Psoas muscle (tissue), 7 donors: ENCODE measurements at regions not wholly inside any gene's neighbourhood (a gene's known extent, or its start where the extent isn't known, plus 50 kb on each side); places are given as distances from the start of the nearest gene placed in this dataset.
A peak's percentile ranks its signal among the peaks of the same experiment; 100 is the strongest.

Experiments
- ATAC-seq, 4 donors: fragments of 200-7000 bp; cut with Tn5 transposase; one replicate each; pipeline ENCODE4 v1.9.1; 2020; ENCODE audit warnings: moderate library complexity in 3 of 4, mild to moderate bottlenecking in 2 of 4
- DNase-seq, 2 donors: peaks; one replicate each; pipeline ENCODE4 v3.0.0-alpha.2; 2020
- H3K27ac ChIP-seq: fragments of 200-600 bp; one replicate; pipeline ENCODE4 v1.8.0; 2022
- H3K27me3 ChIP-seq, 3 donors: fragments of 200-600 bp in 1 of 3; one replicate each; pipeline versions ENCODE4 v1.6.1 to v1.8.0; 2013 to 2022; ENCODE audit warnings: low read length in 2 of 3, mild to moderate bottlenecking in 2 of 3, moderate library complexity in 1 of 3; ENCODE audit not compliant: insufficient read depth in 3 of 3
- H3K36me3 ChIP-seq, 2 donors: fragments of 200-600 bp in 1 of 2; one replicate each; pipeline versions ENCODE4 v1.6.1 to v1.8.0; 2013 to 2022; ENCODE audit warnings: low read depth in 1 of 2, mild to moderate bottlenecking in 1 of 2, moderate library complexity in 1 of 2; ENCODE audit not compliant: insufficient read depth in 1 of 2
- H3K4me1 ChIP-seq: fragments of 200-600 bp; one replicate; pipeline ENCODE4 v1.8.0; 2022
- H3K4me3 ChIP-seq: fragments of 200-600 bp; one replicate; pipeline ENCODE4 v1.8.0; 2022; ENCODE audit warnings: mild to moderate bottlenecking
- H3K9me3 ChIP-seq: fragments of 200-600 bp; one replicate; pipeline ENCODE4 v1.8.0; 2022
- CTCF ChIP-seq: fragments of 200-600 bp; IDR thresholded peaks from one replicate; pipeline ENCODE4 v1.8.0; 2022; ENCODE audit warnings: antibody characterized with exemption
- WGBS, 3 donors: extraction: QIAGEN DNeasy Blood & Tissue Kit; methylation state at CpG; one replicate each; pipeline versions ENCODE4 v1.1.6 to v1.1.7; 2013; 5-methylcytosine and 5-hydroxymethylcytosine counted together
- intact Hi-C, 2 donors: fragments of 100-400 bp; cut with DNase I; formaldehyde crosslinking; loops; one replicate each; pipeline versions ENCODE4 v1.11.0 to v1.14.2; 2022
- donor health status: healthy with polysubstance abuse.
- donor health status: DM: no; HTN: no; CAD: no; lungs with moderate emphysema.
- donor health status: Bipolar disorder and iron deficiency.
- donor health status: healthy.
- donor health status: DM: yes; HTN: yes; CAD: no.
- donor health status: DM: no; HTN: no; CAD: no.
- donor health status: DM: yes; HTN: yes; CAD: no.

GRCh38 chr5:68028131-68028727 lies 187.3 kb upstream of the PIK3R1 start:
- intact Hi-C loops: no loop called here
- no peak overlapping the region for H3K4me3 ChIP-seq
- no peak for TF ChIP-seq CTCF
- no peak overlapping the region for H3K27ac ChIP-seq
- DNase-seq (no peak), ATAC-seq (no peak)
- no peaks in the 10 kb centered on the region for H3K9me3 ChIP-seq
- H3K27me3 ChIP-seq: no peaks in the 10 kb centered on the region
- WGBS, 3 donors: 86 to 87% (median 87%) methylated on average over 2 of the region's 2 CpGs
- no peaks in the 10 kb centered on the region for H3K36me3 ChIP-seq
- H3K4me1 ChIP-seq: peaks cover 8% of the 10 kb centered on the region

- intact Hi-C loops: no loop called here
- WGBS, 3 donors: 10 to 24% (median 12%) methylated on average over 4 of the region's 4 CpGs
Observed at GRCh38 chr5:68027519-68027918, 188.0 kb upstream of the PIK3R1 start.

GRCh38 chr5:68026092-68026885 lies 189.3 kb upstream of the PIK3R1 start:
- Histone ChIP-seq H3K4me1 (peaks cover 8% of the 10 kb centered on the region), H3K9me3 (no peaks in the 10 kb centered on the region), H3K4me3 (no peak overlapping the region), H3K27me3 (no peaks in the 10 kb centered on the region), H3K36me3 (no peaks in the 10 kb centered on the region), H3K27ac (no peak overlapping the region)
- TF ChIP-seq CTCF: no peak
- no peak for ATAC-seq
- DNase-seq: no peak
- intact Hi-C loops: no loop called here
- 89 to 97% (median 95%) methylated on average over 1 of the region's 1 CpG for WGBS, 3 donors

More at GRCh38 chr5:68027519-68027918, 188.0 kb upstream of the PIK3R1 start:
- H3K9me3 ChIP-seq: no peaks in the 10 kb centered on the region
- peak in 1 of 4 donors; percentile 24 for ATAC-seq
- no peak for TF ChIP-seq CTCF
- H3K4me3 ChIP-seq: no peak overlapping the region
- H3K36me3 ChIP-seq: no peaks in the 10 kb centered on the region
- no peak overlapping the region for H3K27ac ChIP-seq
- H3K4me1 ChIP-seq: peaks cover 8% of the 10 kb centered on the region
- no peak for DNase-seq
- no peaks in the 10 kb centered on the region for H3K27me3 ChIP-seq

- no peaks in the 10 kb centered on the region for H3K9me3 ChIP-seq
- H3K27ac ChIP-seq: no peak overlapping the region
- H3K36me3 ChIP-seq: no peaks in the 10 kb centered on the region
- ATAC-seq (no peak), DNase-seq (no peak)
- intact Hi-C loops: no loop called here
- peaks cover 8% of the 10 kb centered on the region for H3K4me1 ChIP-seq
- TF ChIP-seq CTCF: no peak
- H3K4me3 ChIP-seq: no peak overlapping the region
- no peaks in the 10 kb centered on the region for H3K27me3 ChIP-seq
Observed at GRCh38 chr5:68024426-68024825, 191.1 kb upstream of the PIK3R1 start.
